SK-N-SH treated with all-trans-retinoic acid at 6 μM for 48 hours (cell line): ENCODE measurements at regions not wholly inside any gene's neighbourhood (a gene's known extent, or its start where the extent isn't known, plus 50 kb on each side); places are given as distances from the start of the nearest gene placed in this dataset.

ENCODE experiments used
- CSDC2 ChIP-seq: fragments of 250-450 bp; sonication (Bioruptor Pico); IDR thresholded peaks from 2 replicates; pipeline ENCODE4 v1.5.0; 2020; ENCODE audit warnings: mild to moderate bottlenecking, moderate library complexity
- PATZ1 ChIP-seq: fragments of 250-450 bp; sonication (Bioruptor Pico); IDR thresholded peaks from 2 replicates; pipeline ENCODE4 v1.8.0; 2020; ENCODE audit warnings: mild to moderate bottlenecking, moderate library complexity, borderline replicate concordance
- RARB ChIP-seq: fragments of 250-450 bp; sonication (Bioruptor Pico); IDR thresholded peaks from 2 replicates; pipeline ENCODE4 v1.8.0; 2021; ENCODE audit warnings: mild to moderate bottlenecking, moderate library complexity
- ZNF8 ChIP-seq: fragments of 450-650 bp; formaldehyde crosslinking; IDR thresholded peaks from 2 replicates; pipeline ENCODE4 v1.5.0; 2020; ENCODE audit warnings: mild to moderate bottlenecking, moderate library complexity

- TF ChIP-seq CSDC2 (CRISPR knock-in tag) (no peak), RARB (no peak), ZNF8 (CRISPR knock-in tag) (no peak), PATZ1 (CRISPR knock-in tag) (no peak)
Measured at GRCh38 chr4:16952896-16953630, 54.6 kb upstream of the LDB2 start.
